HCT116 (cell line): ENCODE measurements at regions not wholly inside any gene's neighbourhood (a gene's known extent, or its start where the extent isn't known, plus 50 kb on each side); places are given as distances from the start of the nearest gene placed in this dataset.

ENCODE experiments used
- ATAC-seq: fragments of 200-7000 bp; cut with Tn5 transposase; 2 replicates; pipeline ENCODE4 v1.9.1; 2020; ENCODE audit warnings: mild to moderate bottlenecking, moderate library complexity
- BruUV-seq: library from RNA; stranded (reverse); fragments of 400-500 nt; replicated peaks from 2 replicates; lab custom pipeline; 2021; lab: Mats Ljungman, UMichigan
- CTCF ChIA-PET: fragments of 300-600 bp; sonication (Branson Sonifier 250); formaldehyde crosslinking; loops from one replicate; lab custom pipeline; 2021; ENCODE audit warnings: antibody characterized with exemption; lab: Charles Lee
- POLR2A ChIA-PET: fragments of 300-600, 350-600 bp; sonication (Branson Sonifier 250); formaldehyde crosslinking; loops from one replicate; lab custom pipeline; 2021; ENCODE audit warnings: antibody characterized with exemption; lab: Charles Lee
- RAD21 ChIA-PET, 2 experiments: fragments of 300-600 bp; sonication (Branson Sonifier 250); formaldehyde crosslinking; loops; one replicate each; lab custom pipeline; 2023; ENCODE audit warnings: low total read pairs in 2 of 2; ENCODE audit not compliant: uncharacterized antibody in 2 of 2, unreplicated experiment in 2 of 2, low non-redundant PET in 1 of 2; lab: Charles Lee
- DNase-seq: peaks from one replicate; pipeline ENCODE4 v3.0.0-alpha.2; 2010; ENCODE audit warnings: low read depth, low spot score
- H2AFZ ChIP-seq: fragments of 200-600 bp; shearing (Covaris generic), sonication (generic); 2 replicates; pipeline ENCODE4 v1.6.1; 2017; ENCODE audit warnings: low read depth, mixed run types, mixed read lengths, antibody characterized with exemption, low read length; ENCODE audit not compliant: poor library complexity, severe bottlenecking
- H3K27ac ChIP-seq: 2 replicates; pipeline ENCODE4 v1.5.1; 2012; ENCODE audit warnings: low read depth, low read length
- H3K27me3 ChIP-seq: fragments of 200-600 bp; sonication (generic); 2 replicates; pipeline ENCODE4 v1.6.1; 2016; ENCODE audit warnings: mixed run types, low read length, mixed read lengths; ENCODE audit not compliant: insufficient read depth
- H3K36me3 ChIP-seq, 2 experiments: fragments of 200-500 bp in 1 of 2; fragments of 200-600 bp in 1 of 2; sonication (Bioruptor generic) in 1 of 2; sonication (generic) in 1 of 2; 2 replicates each; pipeline versions ENCODE4 v1.5.1 to v1.6.1; 2014 to 2016; ENCODE audit warnings: low read length in 2 of 2, inconsistent platforms in 1 of 2, mixed read lengths in 1 of 2, mixed run types in 1 of 2; ENCODE audit not compliant: insufficient read depth in 2 of 2, control insufficient read depth in 1 of 2
- H3K4me1 ChIP-seq, 2 experiments: fragments of 200-600 bp in 1 of 2; sonication (generic) in 1 of 2; 2 replicates each; pipeline versions ENCODE4 v1.5.1 to v1.6.1; 2012 to 2017; ENCODE audit warnings: low read length in 2 of 2, inconsistent platforms in 1 of 2, mild to moderate bottlenecking in 1 of 2, mixed read lengths in 1 of 2, mixed run types in 1 of 2, moderate library complexity in 1 of 2; ENCODE audit not compliant: insufficient read depth in 2 of 2, control insufficient read depth in 1 of 2
- H3K4me2 ChIP-seq: fragments of 200-600 bp; sonication (generic); 2 replicates; pipeline ENCODE4 v1.6.1; 2017; ENCODE audit warnings: mixed run types, low read length, mixed read lengths
- H3K4me3 ChIP-seq, 2 experiments: fragments of 200-600 bp in 1 of 2; sonication (generic) in 1 of 2; replicated peaks in 1 of 2; 2 replicates each; pipeline ENCODE4 v1.5.1; 2011 to 2016; ENCODE audit warnings: low read length in 2 of 2, control low read depth in 1 of 2, low read depth in 1 of 2, mild to moderate bottlenecking in 1 of 2, mixed read lengths in 1 of 2, mixed run types in 1 of 2
- H3K79me2 ChIP-seq: fragments of 200-600 bp; sonication (generic); 2 replicates; pipeline ENCODE4 v1.6.1; 2017; ENCODE audit warnings: mild to moderate bottlenecking, mixed run types, low read length, moderate library complexity, mixed read lengths; ENCODE audit not compliant: insufficient read depth
- H3K9ac ChIP-seq: fragments of 200-600 bp; sonication (generic); 2 replicates; pipeline ENCODE4 v1.6.1; 2016; ENCODE audit warnings: low read length, mixed read lengths
- H3K9me2 ChIP-seq: fragments of 200-600 bp; sonication (generic), shearing (Covaris generic); 2 replicates; pipeline ENCODE4 v1.6.1; 2017; ENCODE audit warnings: mixed run types, mild to moderate bottlenecking, moderate library complexity; ENCODE audit not compliant: insufficient read depth
- H3K9me3 ChIP-seq, 2 experiments: fragments of 200-500 bp in 1 of 2; fragments of 200-600 bp in 1 of 2; sonication (Bioruptor generic) in 1 of 2; sonication (generic) in 1 of 2; 2 replicates each; pipeline ENCODE4 v1.6.1; 2014 to 2017; ENCODE audit warnings: low read length in 2 of 2, mixed read lengths in 2 of 2, inconsistent platforms in 1 of 2, low read depth in 1 of 2, mild to moderate bottlenecking in 1 of 2, mixed run types in 1 of 2, moderate library complexity in 1 of 2; ENCODE audit not compliant: control insufficient read depth in 1 of 2, insufficient read depth in 1 of 2
- H4K20me1 ChIP-seq: fragments of 200-600 bp; sonication (generic), shearing (Covaris generic); 2 replicates; pipeline ENCODE4 v1.6.1; 2017; ENCODE audit warnings: mixed run types, mild to moderate bottlenecking, moderate library complexity; ENCODE audit not compliant: insufficient read depth
- CEBPB ChIP-seq: IDR thresholded peaks from 2 replicates; pipeline ENCODE4 v1.6.1; 2012; ENCODE audit warnings: low read depth
- EGR1 ChIP-seq: IDR thresholded peaks from 2 replicates; pipeline ENCODE4 v1.6.1; 2012; ENCODE audit warnings: low read depth
- ELF1 ChIP-seq: IDR thresholded peaks from 2 replicates; pipeline ENCODE4 v1.6.1; 2012; ENCODE audit warnings: low read depth, borderline replicate concordance
- EZH2 ChIP-seq: fragments of 200-600 bp; sonication (generic); IDR thresholded peaks from 2 replicates; pipeline ENCODE4 v1.6.1; 2017; ENCODE audit warnings: antibody characterized with exemption, mixed run types
- FOSL1 ChIP-seq: IDR thresholded peaks from 2 replicates; pipeline ENCODE4 v1.6.1; 2012; ENCODE audit warnings: low read depth
- JUND ChIP-seq: IDR thresholded peaks from 2 replicates; pipeline ENCODE4 v1.6.1; 2012
- SP1 ChIP-seq: IDR thresholded peaks from 2 replicates; pipeline ENCODE4 v1.6.1; 2012; ENCODE audit warnings: low read depth
- ZFX ChIP-seq: fragments of 450-650 bp; IDR thresholded peaks from 2 replicates; pipeline ENCODE4 v1.6.1; 2017
- ZNF274 ChIP-seq: fragments of 200-500 bp; sonication (Bioruptor generic); IDR thresholded peaks from 2 replicates; pipeline ENCODE4 v1.6.1; 2014; ENCODE audit warnings: mild to moderate bottlenecking, low read depth, low read length, inconsistent platforms
- intact Hi-C: fragments of 100-400 bp; cut with micrococcal nuclease; formaldehyde crosslinking; loops from 2 replicates; pipeline ENCODE4 v1.10.0; 2022
- TF ChIP-seq, protein P1 (sequence below), 3 experiments: fragments of 200-600 bp in 1 of 3; sonication (generic) in 1 of 3; IDR thresholded peaks in 2 of 3; conservative IDR thresholded peaks in 1 of 3; 2 replicates each; pipeline ENCODE4 v1.5.1; 2012 to 2017; ENCODE audit warnings: low read depth in 2 of 3, low read length in 2 of 3, antibody characterized with exemption in 1 of 3, borderline replicate concordance in 1 of 3, control low read depth in 1 of 3, mild to moderate bottlenecking in 1 of 3, mixed read lengths in 1 of 3, mixed run types in 1 of 3, moderate library complexity in 1 of 3; ENCODE audit not compliant: insufficient read depth in 1 of 3
- TF ChIP-seq, protein P2 (sequence below): IDR thresholded peaks from 2 replicates; pipeline ENCODE4 v1.6.1; 2011; ENCODE audit warnings: mild to moderate bottlenecking, low read length, moderate library complexity; ENCODE audit not compliant: insufficient replicate concordance; ENCODE audit errors: extremely low read depth

DNA sequence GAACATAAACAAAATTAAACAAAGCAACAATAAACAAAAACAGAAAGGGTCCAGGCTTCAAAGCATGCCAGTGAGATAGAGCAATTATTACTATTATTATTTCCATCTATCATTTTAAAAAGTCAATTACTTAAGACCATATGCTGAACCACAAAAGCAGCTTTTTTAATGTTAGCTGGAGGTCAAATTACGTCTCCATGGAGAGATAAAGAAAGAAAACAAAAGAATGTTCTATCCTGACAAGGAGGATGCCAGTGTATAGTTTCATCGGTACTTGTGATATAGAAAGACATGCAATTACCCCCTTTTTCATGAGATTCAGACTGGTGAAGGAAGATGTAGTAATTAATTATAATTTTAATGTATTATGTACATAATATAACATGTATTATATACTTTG, 81.6 kb upstream of the DCN start:
- ChIA-PET CTCF (interaction anchor here (1.3 kb wide), 1 partner anchor 62 kb away, joined by 3 read pairs; no protein-coding TSS in a partner anchor), RAD21 (no interaction called here), POLR2A (no interaction called here)
- intact Hi-C loops = no loop called here
- no peaks in the 10 kb centered on the region for H4K20me1 ChIP-seq
- no peaks in the 10 kb centered on the region for H3K36me3 ChIP-seq
- H3K9me3 ChIP-seq = no peaks in the 10 kb centered on the region
- TF ChIP-seq, protein P1, sequence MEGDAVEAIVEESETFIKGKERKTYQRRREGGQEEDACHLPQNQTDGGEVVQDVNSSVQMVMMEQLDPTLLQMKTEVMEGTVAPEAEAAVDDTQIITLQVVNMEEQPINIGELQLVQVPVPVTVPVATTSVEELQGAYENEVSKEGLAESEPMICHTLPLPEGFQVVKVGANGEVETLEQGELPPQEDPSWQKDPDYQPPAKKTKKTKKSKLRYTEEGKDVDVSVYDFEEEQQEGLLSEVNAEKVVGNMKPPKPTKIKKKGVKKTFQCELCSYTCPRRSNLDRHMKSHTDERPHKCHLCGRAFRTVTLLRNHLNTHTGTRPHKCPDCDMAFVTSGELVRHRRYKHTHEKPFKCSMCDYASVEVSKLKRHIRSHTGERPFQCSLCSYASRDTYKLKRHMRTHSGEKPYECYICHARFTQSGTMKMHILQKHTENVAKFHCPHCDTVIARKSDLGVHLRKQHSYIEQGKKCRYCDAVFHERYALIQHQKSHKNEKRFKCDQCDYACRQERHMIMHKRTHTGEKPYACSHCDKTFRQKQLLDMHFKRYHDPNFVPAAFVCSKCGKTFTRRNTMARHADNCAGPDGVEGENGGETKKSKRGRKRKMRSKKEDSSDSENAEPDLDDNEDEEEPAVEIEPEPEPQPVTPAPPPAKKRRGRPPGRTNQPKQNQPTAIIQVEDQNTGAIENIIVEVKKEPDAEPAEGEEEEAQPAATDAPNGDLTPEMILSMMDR (IDR thresholded peaks at IDR 0.05 in 2 of 3, conservative IDR thresholded peaks at IDR 0.05 in 1 of 3; ENCODE audit: borderline replicate concordance in 1 of 3, insufficient read depth in 1 of 3, low read depth in 2 of 3, low read length in 2 of 3) = no peak
- TF ChIP-seq CEBPB (no peak), ELF1 (no peak), ZFX (no peak), JUND (no peak), SP1 (no peak), FOSL1 (no peak), EGR1 (no peak), ZNF274 (no peak), EZH2 (no peak)
- TF ChIP-seq, protein P2, sequence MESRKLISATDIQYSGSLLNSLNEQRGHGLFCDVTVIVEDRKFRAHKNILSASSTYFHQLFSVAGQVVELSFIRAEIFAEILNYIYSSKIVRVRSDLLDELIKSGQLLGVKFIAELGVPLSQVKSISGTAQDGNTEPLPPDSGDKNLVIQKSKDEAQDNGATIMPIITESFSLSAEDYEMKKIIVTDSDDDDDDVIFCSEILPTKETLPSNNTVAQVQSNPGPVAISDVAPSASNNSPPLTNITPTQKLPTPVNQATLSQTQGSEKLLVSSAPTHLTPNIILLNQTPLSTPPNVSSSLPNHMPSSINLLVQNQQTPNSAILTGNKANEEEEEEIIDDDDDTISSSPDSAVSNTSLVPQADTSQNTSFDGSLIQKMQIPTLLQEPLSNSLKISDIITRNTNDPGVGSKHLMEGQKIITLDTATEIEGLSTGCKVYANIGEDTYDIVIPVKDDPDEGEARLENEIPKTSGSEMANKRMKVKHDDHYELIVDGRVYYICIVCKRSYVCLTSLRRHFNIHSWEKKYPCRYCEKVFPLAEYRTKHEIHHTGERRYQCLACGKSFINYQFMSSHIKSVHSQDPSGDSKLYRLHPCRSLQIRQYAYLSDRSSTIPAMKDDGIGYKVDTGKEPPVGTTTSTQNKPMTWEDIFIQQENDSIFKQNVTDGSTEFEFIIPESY = no peak
- no peak overlapping the region for H3K9ac ChIP-seq
- no peaks in the 10 kb centered on the region for H3K4me1 ChIP-seq
- no peak overlapping the region for H2AFZ ChIP-seq
- no peaks in the 10 kb centered on the region for H3K9me2 ChIP-seq
- no peak overlapping the region for H3K4me3 ChIP-seq
- H3K27ac ChIP-seq = no peak overlapping the region
- DNase-seq (no peak), ATAC-seq (no peak)
- no peak overlapping the region for H3K4me2 ChIP-seq
- no peaks in the 10 kb centered on the region for H3K79me2 ChIP-seq
- H3K27me3 ChIP-seq = no peaks in the 10 kb centered on the region
- BruUV-seq = no TSS peak
